HG03175 (cell line): ENCODE measurements at regions not wholly inside any gene's neighbourhood (a gene's known extent, or its start where the extent isn't known, plus 50 kb on each side); places are given as distances from the start of the nearest gene placed in this dataset.

ENCODE experiments used
- ATAC-seq: cut with Tn5 transposase; IDR thresholded peaks from one replicate; pipeline ENCODE4 v1.9.1; 2021; ENCODE audit warnings: mild to moderate bottlenecking, moderate library complexity; ENCODE audit not compliant: unreplicated experiment

- ATAC-seq, result no peak
These were observed 406.2 kb downstream of the DLEU7 start for GRCh38 chr13:50437252-50437651.

DNA sequence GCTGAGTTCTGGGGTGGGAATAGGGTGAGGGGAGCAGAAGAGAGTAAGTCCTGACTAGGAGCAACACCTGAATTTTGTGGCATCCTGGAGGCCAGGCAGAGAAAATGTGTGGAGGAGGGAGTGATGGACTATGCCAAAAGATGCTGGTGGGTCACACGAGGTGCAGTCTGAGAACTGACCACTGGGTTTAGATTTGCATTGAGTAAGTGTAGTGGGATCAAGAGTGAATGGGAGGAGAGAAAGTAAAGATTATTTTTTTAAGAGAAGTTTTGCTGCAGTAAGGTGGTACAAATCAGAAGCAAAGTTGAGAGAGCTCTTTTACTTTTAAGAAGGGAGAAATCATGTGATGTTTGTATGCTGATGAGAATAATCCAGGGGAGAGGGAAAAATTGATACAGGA lies 405.1 kb downstream of the DLEU7 start:
- no peak for ATAC-seq

GRCh38 chr13:50441130-50441529 lies 402.4 kb downstream of the DLEU7 start:
- no peak for ATAC-seq

GRCh38 chr13:50444726-50445125 lies 398.8 kb downstream of the DLEU7 start:
- no peak for ATAC-seq

- ATAC-seq, result no peak
These were observed 396.9 kb downstream of the DLEU7 start for GRCh38 chr13:50446611-50447010.

GRCh38 chr13:50448535-50448998 lies 394.9 kb downstream of the DLEU7 start:
- ATAC-seq, result no peak

- no peak for ATAC-seq
These were observed 394.0 kb downstream of the DLEU7 start for GRCh38 chr13:50449465-50449864.

DNA sequence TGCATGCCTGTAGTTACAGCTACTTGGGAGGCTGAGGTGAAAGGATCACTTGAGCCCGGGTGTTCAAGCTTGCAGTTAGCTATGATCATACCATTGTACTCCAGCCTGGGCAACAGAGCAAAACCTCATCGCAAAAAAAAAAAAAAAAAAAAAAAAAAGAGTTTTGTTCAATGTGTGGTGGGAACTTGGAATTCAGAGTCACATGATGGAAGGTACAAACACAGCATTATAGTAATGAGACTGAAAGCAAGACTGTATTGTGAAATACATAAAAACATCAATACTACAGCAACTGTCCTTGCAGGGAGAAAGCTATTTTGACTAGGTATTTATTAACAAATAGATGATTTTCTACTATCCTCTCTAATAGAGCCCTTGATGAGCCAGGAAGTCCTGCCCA lies 393.2 kb downstream of the DLEU7 start:
- ATAC-seq, result no peak

DNA sequence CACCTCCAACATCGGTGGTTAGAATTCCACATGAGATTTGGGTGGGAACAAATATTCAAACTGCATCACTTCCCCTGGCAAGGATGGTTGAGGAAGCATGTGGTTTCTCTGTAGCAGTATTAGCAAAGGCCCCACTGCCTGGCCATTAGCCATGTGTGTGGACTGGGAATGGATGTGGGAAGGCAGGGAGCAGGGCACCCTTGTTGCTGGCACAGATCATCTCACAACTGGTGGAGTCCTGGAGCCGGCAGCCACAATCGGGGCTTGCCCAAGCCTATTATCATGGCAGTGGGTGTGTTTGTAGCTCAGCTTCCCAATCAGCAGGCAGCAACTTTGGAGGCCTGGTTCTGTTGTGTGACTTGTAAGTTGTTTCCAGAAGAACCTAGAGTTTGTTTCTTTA lies 391.9 kb downstream of the DLEU7 start:
- no peak for ATAC-seq

- no peak for ATAC-seq
These were observed 391.5 kb downstream of the DLEU7 start for GRCh38 chr13:50452028-50452427.

DNA sequence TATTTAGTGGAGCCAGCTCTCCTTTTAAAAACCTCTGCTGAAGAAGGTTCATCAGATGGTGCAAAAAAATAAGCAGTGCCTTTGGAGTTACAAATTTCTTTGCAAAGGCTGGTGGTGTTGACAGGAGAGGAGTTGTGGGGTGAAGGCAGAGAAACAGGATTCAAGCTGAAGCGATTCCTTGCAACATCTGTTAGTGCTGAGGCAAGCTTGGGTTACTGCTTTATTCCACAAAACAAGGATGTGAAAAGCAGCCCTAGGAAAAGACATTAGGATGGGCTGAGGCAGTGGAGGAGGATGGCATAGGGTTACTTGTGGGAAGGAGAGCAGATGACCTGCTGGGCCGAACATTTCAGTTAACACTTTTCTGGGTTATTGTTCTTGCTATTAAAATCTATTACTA lies 390.7 kb downstream of the DLEU7 start:
- ATAC-seq, result no peak

- no peak for ATAC-seq
These were observed 390.3 kb downstream of the DLEU7 start for GRCh38 chr13:50453188-50453587.

DNA sequence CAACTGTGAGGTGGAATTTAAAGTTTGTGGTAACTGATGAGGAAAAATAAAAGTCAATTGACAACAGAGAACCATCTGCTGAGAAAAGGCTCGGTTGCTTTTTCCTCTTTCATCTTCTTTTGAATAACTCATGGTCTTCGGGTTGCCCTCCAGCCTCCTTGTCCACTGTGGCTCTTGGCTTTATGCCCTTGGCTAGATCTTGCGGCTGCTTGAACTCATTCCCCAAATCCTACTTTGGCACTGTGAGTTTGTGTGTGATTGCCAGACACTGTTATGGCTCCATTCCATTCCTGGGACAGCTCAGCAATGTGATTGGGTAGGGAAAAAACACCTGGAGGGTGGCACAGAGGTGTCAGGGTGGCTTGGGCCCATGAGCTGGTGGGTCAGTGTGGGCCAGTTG lies 387.4 kb downstream of the DLEU7 start:
- ATAC-seq, result no peak

DNA sequence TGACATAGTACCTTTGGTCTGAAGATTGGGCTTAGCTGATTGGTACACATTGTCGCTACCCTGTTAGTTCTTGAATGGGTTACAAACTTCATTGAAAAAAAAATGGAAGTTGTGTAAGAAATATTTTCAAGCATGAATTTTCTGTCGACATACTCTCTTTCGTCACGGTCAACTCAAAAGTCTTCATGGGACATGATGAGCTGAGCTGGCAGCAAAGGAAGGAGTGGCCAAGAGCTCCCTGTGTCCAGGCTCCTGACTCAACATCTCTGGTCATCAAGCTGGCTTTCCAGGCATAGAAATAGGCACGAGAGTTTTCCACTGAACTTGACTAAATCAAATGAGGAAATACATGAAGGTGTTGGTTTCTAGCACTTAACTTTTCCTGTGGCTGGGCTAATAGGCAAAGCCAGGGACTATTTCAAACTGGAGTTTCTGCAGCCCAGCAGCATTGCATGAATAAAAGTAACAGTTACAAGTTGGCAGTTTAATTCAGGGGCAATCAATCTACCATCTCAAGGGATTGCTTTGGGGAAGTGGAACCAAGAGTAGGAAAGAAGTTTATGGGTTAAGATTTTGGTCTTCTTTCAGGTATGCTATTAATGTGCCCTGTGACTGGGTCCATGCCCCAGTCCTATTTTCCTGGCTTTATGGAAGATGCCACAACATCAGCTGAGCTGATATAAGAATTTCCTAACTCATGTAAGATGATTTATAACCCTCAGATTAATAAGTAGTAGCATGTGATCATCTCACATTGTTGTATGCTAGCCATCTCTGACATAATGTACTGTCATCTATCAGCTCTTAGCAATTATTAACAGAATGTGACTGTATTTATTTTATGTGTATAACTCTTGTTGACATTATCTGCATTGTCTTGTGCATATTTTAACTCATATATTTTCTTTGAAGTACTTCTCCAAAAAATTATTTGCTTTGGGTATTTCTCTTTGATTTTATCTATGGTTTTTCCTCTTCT lies 385.8 kb downstream of the DLEU7 start:
- ATAC-seq, result no peak

DNA sequence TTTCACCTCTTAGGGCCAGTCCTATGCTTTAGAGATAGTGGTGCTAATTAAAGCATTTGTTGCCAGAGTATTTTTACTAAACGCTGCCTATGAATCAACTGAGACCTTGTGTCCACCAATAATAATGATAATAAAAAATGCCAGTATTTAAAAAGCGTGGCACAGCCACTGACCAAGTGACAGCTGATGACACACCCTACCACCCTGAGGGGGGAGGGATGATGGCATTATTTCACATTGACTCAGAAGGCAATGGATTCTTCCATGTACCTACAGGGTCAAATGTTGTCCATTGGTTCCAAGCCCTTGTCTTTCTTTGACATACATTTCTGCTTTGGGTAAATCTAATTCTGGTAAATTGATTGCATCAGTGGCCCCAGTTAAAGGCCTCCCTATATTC lies 384.4 kb downstream of the DLEU7 start:
- no peak for ATAC-seq

DNA sequence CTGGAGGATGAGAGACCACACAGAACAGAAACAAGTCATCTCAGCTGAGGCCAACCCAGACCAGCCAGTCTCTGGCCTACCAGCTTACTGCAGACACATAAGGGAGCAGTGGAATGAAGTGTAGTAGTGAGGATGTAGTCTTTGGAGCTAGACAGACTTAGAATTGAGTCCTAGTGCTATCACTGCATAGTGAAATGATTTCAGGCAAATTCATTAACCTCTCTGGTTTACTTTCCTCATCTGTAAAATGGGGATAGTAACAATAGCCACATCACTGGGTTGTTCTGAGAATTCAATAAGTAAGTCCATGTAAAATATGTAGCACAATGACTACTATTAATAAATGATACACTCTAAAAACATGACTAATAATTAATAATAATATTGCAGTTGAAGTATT lies 383.8 kb downstream of the DLEU7 start:
- no peak for ATAC-seq

DNA sequence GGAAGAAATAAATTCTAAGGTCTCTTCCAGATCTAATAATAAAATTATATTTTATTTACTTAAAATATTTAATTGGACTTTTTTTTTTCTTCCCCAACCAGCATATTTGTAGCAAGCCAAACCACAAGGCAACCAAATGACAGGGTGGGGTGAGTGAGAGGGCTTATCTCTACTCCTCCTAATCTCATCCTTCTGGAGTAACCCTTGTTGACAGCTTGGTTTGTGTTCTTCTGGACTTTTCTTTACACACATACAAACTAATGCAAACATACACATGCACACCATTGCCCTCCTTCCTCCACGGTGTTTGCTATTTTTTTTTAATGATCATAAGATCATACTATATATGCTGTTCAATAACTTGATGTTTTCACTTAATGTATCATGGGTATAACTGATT lies 383.1 kb downstream of the DLEU7 start:
- no peak for ATAC-seq

- ATAC-seq, result no peak
These were observed 382.3 kb downstream of the DLEU7 start for GRCh38 chr13:50461189-50461588.

DNA sequence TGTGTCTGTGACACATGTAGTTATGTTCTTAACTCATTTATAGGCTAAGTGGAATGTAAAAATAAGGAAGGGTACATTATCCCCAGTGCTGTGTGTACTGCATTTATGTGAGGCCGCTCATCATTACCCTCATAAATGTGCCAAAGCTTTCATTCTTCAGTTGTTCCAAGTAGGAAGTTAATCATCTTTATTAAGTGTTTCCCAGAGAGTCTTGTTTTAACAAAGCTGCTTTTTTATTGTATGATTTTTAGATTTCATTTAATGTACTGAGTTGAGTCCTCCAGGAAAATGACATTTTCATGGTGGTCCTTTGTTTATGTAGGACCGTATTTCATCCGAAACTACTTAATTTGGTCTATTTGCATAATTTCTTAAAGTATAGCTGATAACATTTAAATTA lies 379.8 kb downstream of the DLEU7 start:
- ATAC-seq, result no peak

- ATAC-seq, result no peak
These were observed 378.9 kb downstream of the DLEU7 start for GRCh38 chr13:50464349-50465251.

- no peak for ATAC-seq
These were observed 377.0 kb downstream of the DLEU7 start for GRCh38 chr13:50466456-50466855.
